ENCODE measurements at regions not wholly inside any gene's neighbourhood (a gene's known extent, or its start where the extent isn't known, plus 50 kb on each side); places are given as distances from the start of the nearest gene placed in this dataset.

GRCh38 chr11:25991476-25991875 lies 340.5 kb upstream of the ANO3 start:
- DNase-seq = no peak

DNA sequence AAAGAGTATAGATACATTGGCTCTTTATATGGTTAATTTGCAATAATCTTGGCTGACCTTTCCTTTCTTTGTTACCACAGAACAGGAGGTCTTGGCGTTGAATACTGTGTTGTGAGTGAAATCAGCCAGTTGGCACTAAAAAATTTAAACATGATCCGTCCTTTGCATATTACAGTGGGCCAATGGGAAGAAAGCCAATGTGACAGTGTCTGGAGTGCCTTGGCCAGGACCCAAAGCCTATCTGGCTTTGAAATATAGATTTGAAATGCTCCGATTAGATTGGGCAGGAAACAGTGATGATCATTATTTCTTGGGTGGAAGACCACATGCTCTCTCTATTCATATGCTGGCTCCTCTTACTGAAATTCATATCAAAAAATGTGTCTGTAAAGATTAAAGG lies 339.6 kb upstream of the ANO3 start:
- DNase-seq = no peak

DNA sequence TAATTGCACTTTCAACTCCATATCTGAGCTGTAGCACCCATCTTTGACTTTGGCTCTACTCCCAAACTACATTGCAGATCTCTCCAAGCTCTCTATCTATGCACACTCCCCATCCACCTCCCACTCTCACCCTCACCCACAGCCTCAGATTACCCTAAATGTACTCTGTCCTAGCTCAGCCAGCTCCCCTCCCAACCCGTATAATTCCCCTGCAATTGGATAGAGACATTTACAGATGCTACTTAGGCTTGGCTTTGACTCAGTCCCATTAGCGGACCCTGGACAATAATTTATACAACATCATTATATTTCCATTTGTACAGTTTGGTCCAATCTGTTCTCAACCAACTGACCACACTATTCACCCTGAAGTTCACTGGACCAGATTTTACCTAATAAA lies 338.9 kb upstream of the ANO3 start:
- no peak for DNase-seq

- DNase-seq = no peak
Observed at GRCh38 chr11:26011474-26011873, 320.5 kb upstream of the ANO3 start.

- DNase-seq = no peak
Observed at GRCh38 chr11:26014456-26015115, 317.3 kb upstream of the ANO3 start.

- DNase-seq = no peak
Observed at GRCh38 chr11:26017322-26017860, 314.5 kb upstream of the ANO3 start.

DNA sequence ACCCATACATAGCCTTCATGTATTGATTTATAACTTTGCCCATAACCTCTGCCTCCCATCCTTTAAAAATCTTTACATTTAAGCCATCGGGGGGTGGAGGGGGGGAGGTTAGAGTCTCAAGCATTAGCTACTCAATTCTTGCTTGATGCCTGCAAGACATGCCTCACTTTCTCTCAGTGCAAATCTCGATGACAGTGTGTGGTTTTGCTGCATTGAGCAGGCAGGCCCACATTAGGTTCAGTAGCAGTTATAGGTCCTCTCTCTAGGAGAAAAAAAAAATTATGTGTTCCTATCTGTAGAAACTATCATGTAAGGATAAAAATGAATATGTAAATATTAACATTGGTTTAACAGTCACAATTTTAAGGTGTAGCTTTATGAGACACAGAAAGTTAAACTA lies 314.0 kb upstream of the ANO3 start:
- no peak for DNase-seq

DNA sequence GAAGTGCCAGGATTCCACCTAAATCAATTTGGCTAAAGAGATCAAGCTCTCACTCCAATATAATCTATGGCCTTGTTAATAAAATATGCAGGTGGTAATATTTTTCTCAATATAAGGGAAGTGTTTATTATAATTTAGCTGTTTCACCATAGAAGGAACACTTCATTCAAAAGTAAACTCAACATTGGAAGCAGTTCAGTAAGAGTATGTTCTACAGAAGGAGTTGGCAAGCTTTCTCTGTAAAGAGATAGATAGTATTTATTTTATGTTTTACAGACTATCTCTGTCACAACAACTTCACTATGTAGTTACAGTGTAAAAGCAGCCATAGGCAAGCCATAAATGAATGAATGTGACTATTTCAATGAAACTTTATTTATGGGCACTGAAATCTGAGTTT lies 313.6 kb upstream of the ANO3 start:
- no peak for DNase-seq

GRCh38 chr11:26019386-26019785 lies 312.5 kb upstream of the ANO3 start:
- DNase-seq = no peak

DNA sequence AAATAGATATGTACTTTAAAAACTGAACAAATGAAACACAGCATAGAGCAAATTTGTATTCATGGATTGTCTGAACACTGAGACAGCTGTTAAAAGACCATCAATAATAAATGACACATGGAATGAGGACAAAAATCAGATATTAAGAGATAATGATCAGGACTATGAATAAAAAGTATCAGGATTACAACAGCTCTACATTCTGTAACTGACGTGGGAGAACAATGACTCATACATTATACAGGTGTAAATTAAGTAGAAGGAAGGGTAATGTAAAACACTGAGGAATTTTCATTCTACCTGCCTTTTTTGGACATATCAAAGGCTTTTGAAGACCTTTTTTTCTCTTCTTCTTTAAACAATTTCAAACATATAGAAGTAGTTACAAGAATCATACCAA lies 310.9 kb upstream of the ANO3 start:
- DNase-seq = no peak

DNA sequence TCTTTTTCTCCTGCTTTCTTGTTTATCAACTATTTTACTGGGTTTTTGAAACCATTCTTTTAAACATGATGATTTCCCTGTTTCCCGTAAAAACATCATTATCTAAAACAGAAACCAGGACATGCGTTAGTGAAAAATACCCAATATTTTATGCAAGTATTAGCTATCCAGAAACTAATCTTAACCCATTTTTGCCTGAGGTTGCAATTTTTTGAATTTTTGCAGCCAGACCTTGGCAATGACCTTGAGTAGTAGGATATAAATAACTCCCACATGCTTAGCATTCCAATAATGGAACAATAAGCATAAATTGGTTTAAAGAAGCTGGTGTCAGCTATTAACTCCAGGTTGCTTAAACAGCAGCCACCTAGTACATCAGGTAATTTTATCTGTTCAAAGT lies 308.9 kb upstream of the ANO3 start:
- no peak for DNase-seq

DNA sequence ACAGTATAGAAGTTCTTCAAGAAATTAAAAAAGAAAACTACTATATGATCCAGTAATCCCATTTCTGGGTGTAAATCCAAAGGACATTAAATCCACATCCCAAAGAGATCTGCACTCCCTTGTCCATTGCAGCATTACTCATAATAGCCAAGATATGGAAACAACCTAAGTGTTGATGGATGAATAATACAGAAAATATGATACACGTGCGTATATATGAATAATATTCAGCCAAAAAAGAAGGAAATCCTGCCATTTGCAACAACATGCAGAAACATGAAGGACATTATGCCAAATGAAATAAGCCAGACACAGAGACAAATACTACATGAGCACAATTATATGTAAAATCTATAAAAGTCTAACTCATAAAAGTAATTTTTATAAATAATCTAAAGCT lies 306.3 kb upstream of the ANO3 start:
- DNase-seq = no peak

GRCh38 chr11:26026078-26026477 lies 305.9 kb upstream of the ANO3 start:
- no peak for DNase-seq

DNA sequence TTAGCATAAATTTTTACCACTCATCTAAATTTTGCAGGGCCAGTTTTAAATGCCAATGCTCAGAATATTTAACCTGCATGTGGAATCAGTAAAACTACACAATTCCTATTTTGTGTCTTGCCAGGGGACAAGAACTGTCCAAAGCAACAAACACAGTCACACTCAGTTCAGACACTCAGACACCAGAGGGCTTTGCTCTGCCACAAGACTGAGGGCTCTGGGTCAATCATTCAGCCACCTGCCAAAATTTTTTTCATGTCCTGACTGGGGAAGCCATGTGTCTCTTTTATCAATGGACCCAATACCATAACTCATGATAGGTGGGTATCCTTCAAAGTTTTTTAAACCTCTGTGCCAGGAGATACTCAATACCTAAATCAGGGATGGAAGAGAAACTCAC lies 304.0 kb upstream of the ANO3 start:
- no peak for DNase-seq

DNA sequence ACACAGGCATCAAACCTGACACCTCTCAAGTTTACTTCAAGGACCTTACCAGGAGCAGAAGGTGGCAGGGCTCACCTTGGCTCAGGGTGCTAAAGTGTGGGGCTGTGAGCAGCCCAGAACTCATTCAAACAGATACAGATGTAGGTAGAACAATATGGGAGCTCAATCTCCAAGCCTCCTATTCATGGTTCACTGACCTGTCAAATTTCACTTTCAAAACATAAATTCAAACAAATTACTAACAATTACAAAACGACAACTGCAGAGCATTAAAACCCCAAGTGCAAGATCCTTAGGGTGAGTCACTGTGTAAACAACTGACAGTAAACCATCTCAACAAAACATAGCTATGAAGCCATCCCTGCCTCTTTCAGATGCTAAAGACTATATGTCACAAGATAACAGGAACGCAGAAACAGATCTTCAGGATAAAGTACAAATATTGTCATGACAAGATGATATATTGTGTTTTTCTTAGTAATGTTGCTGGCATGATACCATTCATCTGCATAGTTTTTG lies 303.5 kb upstream of the ANO3 start:
- DNase-seq = no peak

GRCh38 chr11:26030399-26030798 lies 301.5 kb upstream of the ANO3 start:
- no peak for DNase-seq

DNA sequence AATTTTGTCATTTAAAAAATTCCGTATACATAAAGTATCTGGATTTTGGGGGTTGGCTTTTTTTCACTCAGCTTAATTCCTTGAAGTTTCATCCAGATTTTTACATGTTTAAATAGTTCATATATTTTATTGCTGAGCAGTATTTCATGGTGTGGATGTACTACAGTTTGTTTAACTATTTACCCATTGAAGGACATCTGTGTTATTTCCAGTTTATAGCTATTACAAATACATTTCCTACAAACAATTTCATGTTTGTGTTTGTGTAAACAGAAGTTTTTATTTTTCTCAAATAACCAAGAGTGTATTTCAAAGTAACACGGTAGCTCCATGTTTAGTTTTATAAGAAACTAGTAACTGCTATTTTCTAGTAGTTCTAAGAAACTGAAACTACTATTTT lies 299.7 kb upstream of the ANO3 start:
- DNase-seq = no peak

DNA sequence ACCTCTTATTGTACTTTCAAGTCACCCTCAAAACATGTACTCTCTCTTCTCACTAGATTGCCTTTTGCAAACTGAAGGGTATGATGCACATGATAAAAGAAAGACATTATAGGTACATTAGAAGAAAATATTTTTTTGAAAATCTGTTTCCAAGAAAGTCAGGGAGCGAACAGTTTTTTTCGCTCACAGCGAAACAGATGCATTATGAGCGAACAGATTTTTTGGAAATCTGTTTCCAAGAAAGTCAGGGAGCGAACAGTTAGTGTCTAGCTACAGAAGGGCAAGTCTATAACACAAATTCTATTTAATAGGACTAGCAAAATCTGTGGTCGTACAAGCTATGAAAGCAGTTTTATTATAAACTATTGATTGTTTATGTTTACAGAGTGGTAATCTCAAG lies 296.2 kb upstream of the ANO3 start:
- no peak for DNase-seq

DNA sequence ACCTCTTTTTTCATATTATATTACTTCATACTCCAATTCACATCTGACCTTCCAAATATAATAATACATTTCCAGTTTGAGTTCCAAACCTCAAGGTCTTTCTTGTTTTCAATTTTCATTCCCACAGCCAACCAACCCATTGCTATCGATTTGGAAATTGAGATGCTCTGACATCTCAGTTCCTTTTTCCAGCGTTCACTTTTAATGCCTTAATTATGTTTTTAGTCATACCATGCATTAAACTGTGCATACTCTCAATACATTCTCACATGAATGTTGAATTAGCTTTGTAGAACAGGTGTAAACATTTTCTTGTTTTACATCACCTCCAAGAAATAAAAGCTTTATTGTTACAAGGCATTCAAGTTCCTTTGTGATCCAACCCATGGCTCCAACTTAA lies 294.2 kb upstream of the ANO3 start:
- DNase-seq = no peak

GRCh38 chr11:26040339-26040738 lies 291.6 kb upstream of the ANO3 start:
- no peak for DNase-seq

DNA sequence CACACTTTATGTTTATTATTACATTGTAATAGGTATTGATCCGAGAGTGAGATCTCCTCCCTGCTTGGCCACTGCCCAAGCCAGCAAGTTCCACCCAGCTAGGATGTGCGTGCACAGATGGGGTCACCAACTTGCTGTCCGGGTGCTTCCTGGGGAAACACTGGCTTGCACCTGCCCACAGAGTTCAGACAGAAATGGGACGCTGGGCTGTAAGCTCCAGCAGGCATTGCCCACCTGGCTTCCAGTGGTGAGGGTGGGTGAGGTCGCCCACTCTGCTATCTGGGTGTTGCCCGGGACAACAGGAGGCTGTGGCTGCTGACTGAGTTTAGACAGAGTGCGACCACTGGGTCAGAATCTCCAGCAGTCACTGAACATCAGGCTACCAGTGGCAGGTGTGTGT lies 289.8 kb upstream of the ANO3 start:
- no peak for DNase-seq

DNA sequence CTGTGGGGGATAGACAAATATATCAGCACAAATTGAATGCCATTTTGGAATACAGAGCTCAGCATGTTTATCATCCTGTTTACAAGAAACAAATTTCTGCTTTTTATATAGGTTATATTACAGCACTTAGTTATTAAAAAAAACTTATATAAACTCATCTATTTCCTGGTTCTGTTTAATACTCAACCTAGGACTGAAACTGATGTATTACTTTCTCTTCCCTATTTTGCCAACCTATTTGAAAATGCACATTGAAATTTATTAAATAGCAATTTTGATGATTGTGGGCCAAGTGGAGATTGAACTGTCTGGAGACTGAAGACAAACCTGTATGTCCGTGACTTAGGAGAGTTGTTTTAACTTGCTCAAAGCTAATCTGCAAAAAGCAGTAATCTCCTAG lies 288.3 kb upstream of the ANO3 start:
- DNase-seq = no peak

DNA sequence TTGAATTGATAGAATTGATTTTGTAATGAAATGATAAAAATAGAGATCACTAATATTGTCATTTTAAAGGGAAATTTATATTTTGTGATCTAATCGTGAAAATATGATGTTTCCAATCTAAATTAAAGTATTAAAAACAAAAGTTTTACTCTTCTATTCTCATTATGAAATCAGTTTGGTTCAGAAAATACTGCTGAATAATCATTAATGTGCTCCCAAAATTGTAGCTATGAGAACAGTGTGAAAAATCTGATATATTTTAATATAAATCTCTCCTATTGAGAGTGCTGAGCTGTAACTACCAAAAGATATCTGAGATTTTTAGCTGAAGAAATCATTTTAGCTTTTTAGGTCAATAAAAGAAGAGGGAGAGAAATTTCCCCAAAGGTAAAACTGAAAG lies 287.5 kb upstream of the ANO3 start:
- DNase-seq = no peak

GRCh38 chr11:26045082-26045481 lies 286.8 kb upstream of the ANO3 start:
- DNase-seq = no peak

GRCh38 chr11:26048271-26048670 lies 283.7 kb upstream of the ANO3 start:
- no peak for DNase-seq
